ENCODE measurements at regions not wholly inside any gene's neighbourhood (a gene's known extent, or its start where the extent isn't known, plus 50 kb on each side); places are given as distances from the start of the nearest gene placed in this dataset.

DNA sequence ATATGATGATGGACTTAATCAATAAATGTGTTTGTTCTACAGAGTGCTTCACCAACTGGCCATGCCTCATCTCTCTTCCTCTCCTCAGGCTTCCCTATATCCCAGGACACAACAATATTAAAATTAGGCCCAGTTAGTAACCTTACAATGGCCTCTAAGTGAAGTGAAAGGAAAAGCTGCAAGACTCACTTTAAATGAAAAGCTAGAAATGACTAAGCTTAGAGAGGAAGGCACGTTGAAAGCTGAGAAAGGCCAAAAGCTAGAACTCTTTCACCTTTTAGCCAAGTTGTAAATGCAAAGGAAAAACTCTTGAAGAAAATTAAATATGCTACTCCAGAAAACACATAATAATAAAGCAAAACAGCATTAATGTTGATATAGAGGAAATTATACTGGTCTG is 1010.3 kb downstream of the NAALADL2 start:
- peak; percentile 12 for DNase-seq (ENCODE audit: low spot score)

DNA sequence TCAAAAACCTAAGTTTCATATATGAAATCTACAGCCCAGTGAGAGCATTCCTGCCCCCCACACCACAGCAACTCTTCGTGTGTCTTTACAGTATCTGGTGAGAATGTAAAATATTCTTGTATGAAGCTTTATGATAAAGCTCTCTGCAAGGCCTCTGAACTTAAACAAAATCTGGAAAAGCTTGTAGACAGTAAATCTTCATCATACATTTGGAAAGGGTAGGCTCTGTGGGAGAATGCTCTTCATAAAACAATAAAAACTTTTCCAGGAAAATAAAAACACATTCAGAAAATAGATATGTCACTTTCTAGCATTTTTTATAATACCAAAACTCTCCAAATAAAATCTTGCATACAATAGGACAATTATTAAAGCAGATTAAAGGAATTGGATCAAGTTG is 1009.5 kb downstream of the NAALADL2 start:
- peak; percentile 85 for DNase-seq (ENCODE audit: low spot score)

DNA sequence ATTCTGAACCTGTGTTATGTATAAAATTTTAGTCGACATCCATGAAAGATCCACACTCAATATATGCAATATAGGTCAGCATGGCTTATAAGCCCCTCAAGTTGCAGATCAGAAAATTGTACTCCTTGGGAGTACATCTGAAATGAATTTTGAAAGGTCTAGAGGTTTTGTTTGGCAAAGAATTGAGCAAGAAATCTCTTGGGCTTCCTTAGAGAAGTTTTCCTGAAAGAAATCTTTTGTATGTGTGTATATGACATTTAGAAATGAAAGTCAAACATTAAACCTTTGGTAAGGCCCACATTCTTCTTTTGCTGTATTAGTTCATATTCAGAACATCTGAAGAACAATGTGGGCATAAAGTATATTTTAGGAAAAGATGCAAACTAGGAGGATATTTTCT is 1006.6 kb downstream of the NAALADL2 start:
- DNase-seq (ENCODE audit: low spot score): no peak

DNA sequence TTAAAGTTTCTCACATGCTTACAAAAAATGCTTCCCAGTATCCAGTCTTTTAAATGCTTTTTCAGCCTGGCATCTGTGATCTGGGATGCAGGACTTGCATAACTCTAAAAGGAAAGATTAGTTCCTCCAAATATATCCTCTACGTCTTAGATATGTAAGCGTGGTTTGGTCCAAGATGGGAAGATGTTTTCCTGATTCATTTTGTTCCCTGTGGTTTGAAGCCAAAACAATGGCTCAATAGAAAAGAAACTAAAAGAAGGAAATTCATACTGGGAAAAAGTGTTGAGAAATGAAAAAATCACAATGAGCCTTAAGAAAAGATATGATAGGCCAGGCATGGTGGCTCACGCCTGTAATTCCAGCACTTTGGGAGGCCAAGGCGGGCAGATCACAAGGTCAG is 1002.8 kb downstream of the NAALADL2 start:
- DNase-seq (ENCODE audit: low spot score): peak; percentile 19

All from umbilical cord (tissue), 1 donor.